Esophagus (tissue), 2 donors: ENCODE measurements at regions not wholly inside any gene's neighbourhood (a gene's known extent, or its start where the extent isn't known, plus 50 kb on each side); places are given as distances from the start of the nearest gene placed in this dataset.

ENCODE experiments used
- H3K27ac ChIP-seq, 2 donors: one replicate each; pipeline ENCODE4 v1.5.1; 2013; ENCODE audit warnings: low read depth in 2 of 2, mild to moderate bottlenecking in 2 of 2, inconsistent platforms in 1 of 2, low read length in 1 of 2, moderate library complexity in 1 of 2
- H3K27me3 ChIP-seq, 2 donors: one replicate each; pipeline ENCODE4 v1.6.1; 2013; ENCODE audit warnings: low read length in 2 of 2, control low read depth in 1 of 2, mild to moderate bottlenecking in 1 of 2; ENCODE audit not compliant: insufficient read depth in 2 of 2, control insufficient read depth in 1 of 2
- H3K36me3 ChIP-seq, 2 donors: one replicate each; pipeline ENCODE4 v1.6.1; 2013; ENCODE audit warnings: low read length in 1 of 2; ENCODE audit not compliant: control insufficient read depth in 2 of 2, insufficient read depth in 2 of 2
- H3K4me1 ChIP-seq, 2 donors: one replicate each; pipeline ENCODE4 v1.6.1; 2013; ENCODE audit warnings: low read length in 1 of 2; ENCODE audit not compliant: control insufficient read depth in 2 of 2, insufficient read depth in 2 of 2
- H3K4me3 ChIP-seq, 2 donors: one replicate each; pipeline ENCODE4 v1.5.1; 2013; ENCODE audit warnings: low read length in 2 of 2, mild to moderate bottlenecking in 2 of 2, low read depth in 1 of 2, moderate library complexity in 1 of 2
- H3K9me3 ChIP-seq, 2 donors: one replicate each; pipeline ENCODE4 v1.6.1; 2013; ENCODE audit warnings: mild to moderate bottlenecking in 2 of 2, low read depth in 1 of 2, low read length in 1 of 2, moderate library complexity in 1 of 2; ENCODE audit not compliant: control insufficient read depth in 2 of 2, insufficient read depth in 1 of 2
- WGBS, 2 donors: extraction: QIAGEN DNeasy Blood & Tissue Kit; methylation state at CpG; one replicate each; pipeline ENCODE4 v1.1.7; 2013; 5-methylcytosine and 5-hydroxymethylcytosine counted together
- donor health status: healthy with polysubstance abuse.
- donor health status: Bipolar disorder and iron deficiency.

- no peak overlapping the region for H3K27ac ChIP-seq
- WGBS, 2 donors = 81 to 92% methylated on average over 1 of the region's 1 CpG
Measured at GRCh38 chr2:146801886-146802285, 1042.9 kb upstream of the ACVR2A start.

DNA sequence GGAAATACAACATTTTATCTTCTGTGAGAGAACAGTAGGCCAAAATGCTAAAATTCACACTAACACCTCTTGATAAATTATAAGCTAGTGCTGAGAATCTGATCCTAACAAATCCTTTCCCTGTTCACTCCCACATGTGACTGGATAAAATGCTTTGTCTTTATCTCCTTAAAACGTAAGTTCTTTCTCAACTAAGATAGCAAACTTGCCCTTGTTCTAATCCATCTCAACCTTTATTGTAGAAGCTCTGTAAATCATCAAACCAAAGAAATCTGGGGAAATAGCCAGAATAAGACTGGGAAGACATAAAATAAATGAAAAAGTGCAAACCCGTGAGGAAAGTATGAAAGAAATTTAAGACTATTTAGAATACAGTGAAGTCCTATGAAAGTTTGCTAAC is 1058.4 kb upstream of the ACVR2A start:
- Histone ChIP-seq H3K27me3 (no peaks in the 10 kb centered on the region), H3K4me1 (no peaks in the 10 kb centered on the region), H3K9me3 (peaks cover 0 to 9% of the 10 kb centered on the region in 2 donors), H3K36me3 (no peaks in the 10 kb centered on the region), H3K4me3 (no peak overlapping the region), H3K27ac (no peak overlapping the region)
- WGBS, 2 donors = 54 to 64% methylated on average over 2 of the region's 2 CpGs

More at GRCh38 chr2:146801886-146802285, 1042.9 kb upstream of the ACVR2A start:
- H3K4me1 ChIP-seq = no peaks in the 10 kb centered on the region
- H3K4me3 ChIP-seq = no peak overlapping the region
- H3K36me3 ChIP-seq = no peaks in the 10 kb centered on the region
- no peaks in the 10 kb centered on the region for H3K27me3 ChIP-seq
- H3K9me3 ChIP-seq = no peaks in the 10 kb centered on the region

- Histone ChIP-seq H3K27me3 (no peaks in the 10 kb centered on the region), H3K27ac (no peak overlapping the region), H3K4me1 (no peaks in the 10 kb centered on the region), H3K9me3 (peaks cover 0 to 9% of the 10 kb centered on the region in 2 donors), H3K36me3 (no peaks in the 10 kb centered on the region), H3K4me3 (no peak overlapping the region)
Measured at GRCh38 chr2:146785101-146785500, 1059.7 kb upstream of the ACVR2A start.

- no peaks in the 10 kb centered on the region for H3K36me3 ChIP-seq
- no peaks in the 10 kb centered on the region for H3K27me3 ChIP-seq
- no peak overlapping the region for H3K4me3 ChIP-seq
- no peak overlapping the region for H3K27ac ChIP-seq
- no peaks in the 10 kb centered on the region for H3K4me1 ChIP-seq
- 54 to 67% methylated on average over 4 of the region's 4 CpGs for WGBS, 2 donors
- H3K9me3 ChIP-seq = peaks cover 0 to 9% of the 10 kb centered on the region in 2 donors
Measured at GRCh38 chr2:146784602-146785001, 1060.2 kb upstream of the ACVR2A start.

GRCh38 chr2:146777181-146777580 is 1067.6 kb upstream of the ACVR2A start:
- no peaks in the 10 kb centered on the region for H3K27me3 ChIP-seq
- H3K27ac ChIP-seq = no peak overlapping the region
- H3K4me3 ChIP-seq = no peak overlapping the region
- peaks cover 0 to 2% of the 10 kb centered on the region in 2 donors for H3K9me3 ChIP-seq
- no peaks in the 10 kb centered on the region for H3K4me1 ChIP-seq
- 95 to 97% methylated on average over 2 of the region's 2 CpGs for WGBS, 2 donors
- H3K36me3 ChIP-seq = no peaks in the 10 kb centered on the region

DNA sequence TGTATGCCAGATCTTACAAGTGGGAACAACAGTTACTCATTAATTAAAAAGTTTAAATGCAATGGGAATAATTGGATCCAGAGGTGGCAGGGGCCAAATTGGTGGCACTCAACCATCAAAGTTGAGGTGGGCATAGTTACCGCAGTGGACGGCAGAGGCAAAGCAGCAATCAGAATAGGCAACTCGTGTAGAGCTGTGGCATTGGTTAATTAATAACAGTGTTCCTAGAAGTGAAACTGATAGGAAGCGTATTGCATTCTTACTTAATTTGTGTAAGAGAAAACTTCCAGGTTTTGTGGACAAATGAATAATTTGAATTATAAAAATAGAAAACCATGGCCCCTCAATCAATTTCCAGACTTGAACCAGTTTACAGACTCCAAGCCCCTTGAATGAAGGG is 1068.2 kb upstream of the ACVR2A start:
- Histone ChIP-seq H3K4me1 (no peaks in the 10 kb centered on the region), H3K36me3 (no peaks in the 10 kb centered on the region), H3K27ac (no peak overlapping the region), H3K9me3 (peaks cover 0 to 2% of the 10 kb centered on the region in 2 donors), H3K27me3 (no peaks in the 10 kb centered on the region), H3K4me3 (no peak overlapping the region)
- WGBS, 2 donors = 73 to 91% methylated on average over 4 of the region's 4 CpGs

- 38 to 47% methylated on average over 2 of the region's 2 CpGs for WGBS, 2 donors
- no peak overlapping the region for H3K4me3 ChIP-seq
- H3K27ac ChIP-seq = no peak overlapping the region
- H3K36me3 ChIP-seq = no peaks in the 10 kb centered on the region
- peaks cover 0 to 2% of the 10 kb centered on the region in 2 donors for H3K9me3 ChIP-seq
- no peaks in the 10 kb centered on the region for H3K4me1 ChIP-seq
- H3K27me3 ChIP-seq = no peaks in the 10 kb centered on the region
Measured at GRCh38 chr2:146771531-146771930, 1073.3 kb upstream of the ACVR2A start.

DNA sequence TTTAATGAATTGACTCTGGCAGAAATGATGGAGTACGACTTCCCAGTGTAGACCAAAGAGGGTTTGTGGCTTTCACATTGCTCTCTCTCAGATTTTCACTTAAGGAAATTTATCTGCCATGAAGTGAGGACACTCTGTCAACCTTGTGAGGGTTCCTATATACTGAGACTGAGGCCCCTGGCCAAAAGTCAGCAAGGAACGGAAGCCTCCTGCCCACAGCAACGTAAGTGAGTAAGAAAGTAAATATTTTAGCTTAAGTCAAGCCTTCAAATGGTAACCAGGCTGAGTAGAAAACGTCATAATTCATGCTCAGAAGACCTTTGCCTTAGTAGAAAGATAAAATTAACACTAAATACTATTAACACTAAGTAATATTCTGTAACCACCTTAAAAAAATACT is 1080.5 kb upstream of the ACVR2A start:
- Histone ChIP-seq H3K27me3 (no peaks in the 10 kb centered on the region), H3K4me1 (no peaks in the 10 kb centered on the region), H3K27ac (no peak overlapping the region), H3K4me3 (no peak overlapping the region), H3K36me3 (no peaks in the 10 kb centered on the region), H3K9me3 (peaks cover 0 to 2% of the 10 kb centered on the region in 2 donors)
- WGBS, 2 donors = 69 to 75% methylated on average over 4 of the region's 4 CpGs

DNA sequence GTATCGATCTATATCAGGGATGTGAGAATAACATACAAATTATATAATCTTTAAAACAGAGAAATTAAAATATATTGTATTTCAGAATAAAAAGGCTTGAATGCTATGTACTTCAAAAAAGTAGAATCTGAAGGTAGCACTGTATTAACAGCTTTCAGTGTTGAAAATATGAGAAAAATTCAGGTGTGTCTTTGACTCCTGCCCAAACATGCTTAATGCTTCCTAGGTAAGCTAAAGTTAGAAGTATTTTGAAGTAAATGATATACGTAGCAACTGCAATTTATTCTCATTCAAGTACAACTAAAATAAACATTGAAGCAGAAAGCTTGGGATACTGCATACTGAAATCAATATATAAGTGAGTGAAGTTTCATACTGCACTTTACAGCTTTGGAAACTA is 1082.0 kb upstream of the ACVR2A start:
- no peaks in the 10 kb centered on the region for H3K27me3 ChIP-seq
- no peaks in the 10 kb centered on the region for H3K9me3 ChIP-seq
- H3K27ac ChIP-seq = no peak overlapping the region
- H3K4me1 ChIP-seq = no peaks in the 10 kb centered on the region
- H3K36me3 ChIP-seq = no peaks in the 10 kb centered on the region
- no peak overlapping the region for H3K4me3 ChIP-seq
- WGBS, 2 donors = 54 to 65% methylated on average over 2 of the region's 2 CpGs

- Histone ChIP-seq H3K27me3 (no peaks in the 10 kb centered on the region), H3K27ac (no peak overlapping the region), H3K36me3 (no peaks in the 10 kb centered on the region), H3K9me3 (no peaks in the 10 kb centered on the region), H3K4me3 (no peak overlapping the region), H3K4me1 (no peaks in the 10 kb centered on the region)
- WGBS, 2 donors = 84 to 92% methylated on average over 4 of the region's 4 CpGs
Measured at GRCh38 chr2:146754606-146755005, 1090.2 kb upstream of the ACVR2A start.
